HepG2 (cell line): ENCODE measurements at regions not wholly inside any gene's neighbourhood (a gene's known extent, or its start where the extent isn't known, plus 50 kb on each side); places are given as distances from the start of the nearest gene placed in this dataset.
"Not testable (repeated sequence)": the region's sequence is repeated elsewhere in the genome, so short reads cannot be mapped to it uniquely, and the experiment has no call there.

Experiments
- CBX2 ChIP-seq, 2 experiments: fragments of 200-600 bp in 1 of 2; sonication (generic); formaldehyde crosslinking in 1 of 2; IDR thresholded peaks; 2 replicates each; pipeline versions ENCODE4 v1.7.0 to v1.8.1; 2018 to 2022; ENCODE audit warnings: low read depth in 2 of 2, low read length in 1 of 2, mild to moderate bottlenecking in 1 of 2, missing genetic modification reagents in 1 of 2
- EZH2 ChIP-seq: conservative IDR thresholded peaks from 2 replicates; pipeline ENCODE4 v1.6.1; 2012; ENCODE audit warnings: mild to moderate bottlenecking, low read depth, low read length, moderate library complexity
- MED1 ChIP-seq: sonication (generic); formaldehyde crosslinking; IDR thresholded peaks from 2 replicates; pipeline ENCODE4 v1.4.0; 2020; ENCODE audit warnings: missing genetic modification reagents
- ZNF292 ChIP-seq: sonication (generic); formaldehyde crosslinking; IDR thresholded peaks from 2 replicates; pipeline ENCODE4 v1.8.1; 2022; ENCODE audit warnings: mild to moderate bottlenecking, low read depth, missing genetic modification reagents, borderline replicate concordance
- TF ChIP-seq, protein P1 (sequence below): sonication (generic); formaldehyde crosslinking; IDR thresholded peaks from 2 replicates; pipeline ENCODE4 v1.5.0; 2020; ENCODE audit warnings: mild to moderate bottlenecking, missing genetic modification reagents, moderate library complexity
- TF ChIP-seq, protein P2 (sequence below): sonication (generic); formaldehyde crosslinking; IDR thresholded peaks from 2 replicates; pipeline ENCODE4 v1.5.1; 2020; ENCODE audit warnings: missing genetic modification reagents, mild to moderate bottlenecking, borderline replicate concordance
- TF ChIP-seq, protein P3 (sequence below): sonication (generic); formaldehyde crosslinking; IDR thresholded peaks from 2 replicates; pipeline ENCODE4 v1.5.1; 2020; ENCODE audit warnings: mild to moderate bottlenecking, missing genetic modification reagents, moderate library complexity
- TF ChIP-seq, protein P4 (sequence below), 2 experiments: IDR thresholded peaks; 2 replicates each; pipeline ENCODE4 v1.6.1; 2011 to 2012; ENCODE audit warnings: low read length in 2 of 2, borderline replicate concordance in 1 of 2, low read depth in 1 of 2, mild to moderate bottlenecking in 1 of 2, moderate library complexity in 1 of 2

DNA sequence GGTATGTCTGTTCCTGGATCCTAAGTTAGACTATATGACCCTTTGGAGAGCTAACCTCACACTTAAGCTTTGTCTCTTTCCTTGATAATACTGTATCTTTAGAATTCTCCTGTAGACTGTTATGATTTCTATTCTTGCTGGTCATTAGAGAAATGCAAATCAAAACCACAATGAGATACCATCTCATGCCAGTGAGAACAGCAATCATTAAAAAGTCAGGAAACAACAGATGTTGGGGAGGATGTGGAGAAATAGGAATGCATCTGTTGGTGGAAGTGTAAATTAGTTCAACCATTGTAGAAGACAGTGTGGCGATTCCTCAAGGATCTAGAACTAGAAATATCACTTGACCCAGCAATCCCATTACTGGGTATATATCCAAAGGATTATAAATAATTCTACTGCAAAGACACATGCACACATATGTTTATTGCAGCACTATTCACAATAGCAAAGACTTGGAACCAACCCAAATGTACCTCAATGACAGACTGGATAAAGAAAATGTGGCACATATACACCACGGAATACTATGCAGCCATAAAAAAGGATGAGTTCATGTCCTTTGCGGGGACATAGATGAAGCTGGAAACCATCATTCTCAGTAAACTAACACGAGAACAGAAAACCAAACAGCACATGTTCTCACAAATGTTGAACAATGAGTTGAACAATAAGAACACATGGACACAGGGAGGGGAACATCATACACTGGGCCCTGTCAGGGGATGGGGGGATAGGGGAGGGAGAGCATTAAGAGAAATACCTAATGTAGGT, 867.8 kb upstream of the ADGRB3 start:
- not testable (repeated sequence) for TF ChIP-seq CBX2 (IDR thresholded peaks at IDR 0.05; ENCODE audit: low read depth, low read length); CBX2 (CRISPR knock-in tag; IDR thresholded peaks at IDR 0.05; ENCODE audit: low read depth); MED1; EZH2; ZNF292 (CRISPR knock-in tag)
- TF ChIP-seq, protein P1, sequence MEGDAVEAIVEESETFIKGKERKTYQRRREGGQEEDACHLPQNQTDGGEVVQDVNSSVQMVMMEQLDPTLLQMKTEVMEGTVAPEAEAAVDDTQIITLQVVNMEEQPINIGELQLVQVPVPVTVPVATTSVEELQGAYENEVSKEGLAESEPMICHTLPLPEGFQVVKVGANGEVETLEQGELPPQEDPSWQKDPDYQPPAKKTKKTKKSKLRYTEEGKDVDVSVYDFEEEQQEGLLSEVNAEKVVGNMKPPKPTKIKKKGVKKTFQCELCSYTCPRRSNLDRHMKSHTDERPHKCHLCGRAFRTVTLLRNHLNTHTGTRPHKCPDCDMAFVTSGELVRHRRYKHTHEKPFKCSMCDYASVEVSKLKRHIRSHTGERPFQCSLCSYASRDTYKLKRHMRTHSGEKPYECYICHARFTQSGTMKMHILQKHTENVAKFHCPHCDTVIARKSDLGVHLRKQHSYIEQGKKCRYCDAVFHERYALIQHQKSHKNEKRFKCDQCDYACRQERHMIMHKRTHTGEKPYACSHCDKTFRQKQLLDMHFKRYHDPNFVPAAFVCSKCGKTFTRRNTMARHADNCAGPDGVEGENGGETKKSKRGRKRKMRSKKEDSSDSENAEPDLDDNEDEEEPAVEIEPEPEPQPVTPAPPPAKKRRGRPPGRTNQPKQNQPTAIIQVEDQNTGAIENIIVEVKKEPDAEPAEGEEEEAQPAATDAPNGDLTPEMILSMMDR (CRISPR knock-in tag) = not testable (repeated sequence)
- TF ChIP-seq, protein P2, sequence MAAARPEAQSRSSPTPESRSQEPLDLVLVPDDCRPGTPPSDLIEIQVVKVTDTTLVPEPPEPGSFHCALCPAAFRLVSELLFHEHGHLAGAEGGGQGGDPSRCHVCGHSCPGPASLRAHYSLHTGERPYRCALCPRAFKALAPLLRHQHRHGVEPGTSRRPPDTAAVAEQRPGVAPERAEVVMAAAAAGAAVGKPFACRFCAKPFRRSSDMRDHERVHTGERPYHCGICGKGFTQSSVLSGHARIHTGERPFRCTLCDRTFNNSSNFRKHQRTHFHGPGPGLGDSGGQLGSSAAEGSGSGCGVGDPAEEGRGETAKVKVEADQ = not testable (repeated sequence)
- TF ChIP-seq, protein P3, sequence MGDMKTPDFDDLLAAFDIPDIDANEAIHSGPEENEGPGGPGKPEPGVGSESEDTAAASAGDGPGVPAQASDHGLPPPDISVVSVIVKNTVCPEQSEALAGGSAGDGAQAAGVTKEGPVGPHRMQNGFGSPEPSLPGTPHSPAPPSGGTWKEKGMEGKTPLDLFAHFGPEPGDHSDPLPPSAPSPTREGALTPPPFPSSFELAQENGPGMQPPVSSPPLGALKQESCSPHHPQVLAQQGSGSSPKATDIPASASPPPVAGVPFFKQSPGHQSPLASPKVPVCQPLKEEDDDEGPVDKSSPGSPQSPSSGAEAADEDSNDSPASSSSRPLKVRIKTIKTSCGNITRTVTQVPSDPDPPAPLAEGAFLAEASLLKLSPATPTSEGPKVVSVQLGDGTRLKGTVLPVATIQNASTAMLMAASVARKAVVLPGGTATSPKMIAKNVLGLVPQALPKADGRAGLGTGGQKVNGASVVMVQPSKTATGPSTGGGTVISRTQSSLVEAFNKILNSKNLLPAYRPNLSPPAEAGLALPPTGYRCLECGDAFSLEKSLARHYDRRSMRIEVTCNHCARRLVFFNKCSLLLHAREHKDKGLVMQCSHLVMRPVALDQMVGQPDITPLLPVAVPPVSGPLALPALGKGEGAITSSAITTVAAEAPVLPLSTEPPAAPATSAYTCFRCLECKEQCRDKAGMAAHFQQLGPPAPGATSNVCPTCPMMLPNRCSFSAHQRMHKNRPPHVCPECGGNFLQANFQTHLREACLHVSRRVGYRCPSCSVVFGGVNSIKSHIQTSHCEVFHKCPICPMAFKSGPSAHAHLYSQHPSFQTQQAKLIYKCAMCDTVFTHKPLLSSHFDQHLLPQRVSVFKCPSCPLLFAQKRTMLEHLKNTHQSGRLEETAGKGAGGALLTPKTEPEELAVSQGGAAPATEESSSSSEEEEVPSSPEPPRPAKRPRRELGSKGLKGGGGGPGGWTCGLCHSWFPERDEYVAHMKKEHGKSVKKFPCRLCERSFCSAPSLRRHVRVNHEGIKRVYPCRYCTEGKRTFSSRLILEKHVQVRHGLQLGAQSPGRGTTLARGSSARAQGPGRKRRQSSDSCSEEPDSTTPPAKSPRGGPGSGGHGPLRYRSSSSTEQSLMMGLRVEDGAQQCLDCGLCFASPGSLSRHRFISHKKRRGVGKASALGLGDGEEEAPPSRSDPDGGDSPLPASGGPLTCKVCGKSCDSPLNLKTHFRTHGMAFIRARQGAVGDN (CRISPR knock-in tag) = not testable (repeated sequence)
- TF ChIP-seq, protein P4, sequence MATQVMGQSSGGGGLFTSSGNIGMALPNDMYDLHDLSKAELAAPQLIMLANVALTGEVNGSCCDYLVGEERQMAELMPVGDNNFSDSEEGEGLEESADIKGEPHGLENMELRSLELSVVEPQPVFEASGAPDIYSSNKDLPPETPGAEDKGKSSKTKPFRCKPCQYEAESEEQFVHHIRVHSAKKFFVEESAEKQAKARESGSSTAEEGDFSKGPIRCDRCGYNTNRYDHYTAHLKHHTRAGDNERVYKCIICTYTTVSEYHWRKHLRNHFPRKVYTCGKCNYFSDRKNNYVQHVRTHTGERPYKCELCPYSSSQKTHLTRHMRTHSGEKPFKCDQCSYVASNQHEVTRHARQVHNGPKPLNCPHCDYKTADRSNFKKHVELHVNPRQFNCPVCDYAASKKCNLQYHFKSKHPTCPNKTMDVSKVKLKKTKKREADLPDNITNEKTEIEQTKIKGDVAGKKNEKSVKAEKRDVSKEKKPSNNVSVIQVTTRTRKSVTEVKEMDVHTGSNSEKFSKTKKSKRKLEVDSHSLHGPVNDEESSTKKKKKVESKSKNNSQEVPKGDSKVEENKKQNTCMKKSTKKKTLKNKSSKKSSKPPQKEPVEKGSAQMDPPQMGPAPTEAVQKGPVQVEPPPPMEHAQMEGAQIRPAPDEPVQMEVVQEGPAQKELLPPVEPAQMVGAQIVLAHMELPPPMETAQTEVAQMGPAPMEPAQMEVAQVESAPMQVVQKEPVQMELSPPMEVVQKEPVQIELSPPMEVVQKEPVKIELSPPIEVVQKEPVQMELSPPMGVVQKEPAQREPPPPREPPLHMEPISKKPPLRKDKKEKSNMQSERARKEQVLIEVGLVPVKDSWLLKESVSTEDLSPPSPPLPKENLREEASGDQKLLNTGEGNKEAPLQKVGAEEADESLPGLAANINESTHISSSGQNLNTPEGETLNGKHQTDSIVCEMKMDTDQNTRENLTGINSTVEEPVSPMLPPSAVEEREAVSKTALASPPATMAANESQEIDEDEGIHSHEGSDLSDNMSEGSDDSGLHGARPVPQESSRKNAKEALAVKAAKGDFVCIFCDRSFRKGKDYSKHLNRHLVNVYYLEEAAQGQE (IDR thresholded peaks at IDR 0.05; ENCODE audit: borderline replicate concordance in 1 of 2, low read depth in 1 of 2, low read length in 2 of 2) = not testable (repeated sequence)
